SK-N-SH (cell line): ENCODE measurements at regions not wholly inside any gene's neighbourhood (a gene's known extent, or its start where the extent isn't known, plus 50 kb on each side); places are given as distances from the start of the nearest gene placed in this dataset.

Source experiments
- CHD2 ChIP-seq: fragments of 150-350 bp; IDR thresholded peaks from 2 replicates; pipeline ENCODE4 v1.6.1; 2018; ENCODE audit warnings: low read length; ENCODE audit not compliant: partially characterized antibody
- EZH2phosphoT487 ChIP-seq: fragments of 200-600 bp; sonication (generic); IDR thresholded peaks from 2 replicates; pipeline ENCODE4 v1.6.1; 2017; ENCODE audit warnings: low read depth, mixed run types, mild to moderate bottlenecking, antibody characterized with exemption, moderate library complexity, borderline replicate concordance
- MEF2A ChIP-seq: IDR thresholded peaks from 2 replicates; pipeline ENCODE4 v1.4.0; 2012; ENCODE audit warnings: low read depth, borderline replicate concordance
- MXI1 ChIP-seq: IDR thresholded peaks from 2 replicates; pipeline ENCODE4 v1.6.1; 2012; ENCODE audit warnings: mild to moderate bottlenecking, low read depth, low read length, improper control_type of control experiment
- POLR2AphosphoS5 ChIP-seq: IDR thresholded peaks from 2 replicates; pipeline ENCODE4 v1.6.1; 2012; ENCODE audit warnings: low read depth, low read length
- RXRA ChIP-seq: IDR thresholded peaks from 2 replicates; pipeline ENCODE4 v1.4.0; 2012; ENCODE audit warnings: low read depth, mild to moderate bottlenecking, borderline replicate concordance
- YY1 ChIP-seq: IDR thresholded peaks from 2 replicates; pipeline ENCODE4 v1.4.0; 2012; ENCODE audit warnings: low read depth, mild to moderate bottlenecking
- TF ChIP-seq, protein P1 (sequence below): fragments of 200-600 bp; sonication (generic); IDR thresholded peaks from 2 replicates; pipeline ENCODE4 v1.6.1; 2017; ENCODE audit warnings: antibody characterized with exemption, mild to moderate bottlenecking, moderate library complexity
- TF ChIP-seq, protein P2 (sequence below): IDR thresholded peaks from 2 replicates; pipeline ENCODE4; 2012

DNA sequence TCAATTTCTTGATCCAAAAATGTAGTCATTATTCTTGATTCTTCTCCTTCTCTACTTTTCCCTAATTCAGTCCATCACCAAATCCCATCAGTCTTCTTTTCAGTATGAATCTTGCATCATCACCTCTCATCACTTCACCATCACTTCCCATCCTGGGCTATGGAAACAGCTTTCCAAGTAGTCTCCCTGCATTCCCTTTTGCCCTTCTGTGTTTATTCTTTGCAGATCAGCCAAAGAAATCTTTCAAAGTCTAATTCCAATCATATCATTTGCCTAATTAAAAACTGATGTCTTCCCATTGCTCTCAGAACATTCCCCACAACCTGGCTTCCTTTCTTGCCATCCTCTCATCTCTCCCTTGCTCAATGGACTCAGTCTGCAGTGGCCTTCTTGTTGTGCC is 201.7 kb upstream of the ADAMTS3 start:
- no peak for TF ChIP-seq POLR2AphosphoS5
- no peak for TF ChIP-seq EZH2phosphoT487
- TF ChIP-seq, protein P1, sequence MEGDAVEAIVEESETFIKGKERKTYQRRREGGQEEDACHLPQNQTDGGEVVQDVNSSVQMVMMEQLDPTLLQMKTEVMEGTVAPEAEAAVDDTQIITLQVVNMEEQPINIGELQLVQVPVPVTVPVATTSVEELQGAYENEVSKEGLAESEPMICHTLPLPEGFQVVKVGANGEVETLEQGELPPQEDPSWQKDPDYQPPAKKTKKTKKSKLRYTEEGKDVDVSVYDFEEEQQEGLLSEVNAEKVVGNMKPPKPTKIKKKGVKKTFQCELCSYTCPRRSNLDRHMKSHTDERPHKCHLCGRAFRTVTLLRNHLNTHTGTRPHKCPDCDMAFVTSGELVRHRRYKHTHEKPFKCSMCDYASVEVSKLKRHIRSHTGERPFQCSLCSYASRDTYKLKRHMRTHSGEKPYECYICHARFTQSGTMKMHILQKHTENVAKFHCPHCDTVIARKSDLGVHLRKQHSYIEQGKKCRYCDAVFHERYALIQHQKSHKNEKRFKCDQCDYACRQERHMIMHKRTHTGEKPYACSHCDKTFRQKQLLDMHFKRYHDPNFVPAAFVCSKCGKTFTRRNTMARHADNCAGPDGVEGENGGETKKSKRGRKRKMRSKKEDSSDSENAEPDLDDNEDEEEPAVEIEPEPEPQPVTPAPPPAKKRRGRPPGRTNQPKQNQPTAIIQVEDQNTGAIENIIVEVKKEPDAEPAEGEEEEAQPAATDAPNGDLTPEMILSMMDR = no peak
- TF ChIP-seq YY1 = no peak
- no peak for TF ChIP-seq MXI1
- no peak for TF ChIP-seq RXRA
- TF ChIP-seq, protein P2, sequence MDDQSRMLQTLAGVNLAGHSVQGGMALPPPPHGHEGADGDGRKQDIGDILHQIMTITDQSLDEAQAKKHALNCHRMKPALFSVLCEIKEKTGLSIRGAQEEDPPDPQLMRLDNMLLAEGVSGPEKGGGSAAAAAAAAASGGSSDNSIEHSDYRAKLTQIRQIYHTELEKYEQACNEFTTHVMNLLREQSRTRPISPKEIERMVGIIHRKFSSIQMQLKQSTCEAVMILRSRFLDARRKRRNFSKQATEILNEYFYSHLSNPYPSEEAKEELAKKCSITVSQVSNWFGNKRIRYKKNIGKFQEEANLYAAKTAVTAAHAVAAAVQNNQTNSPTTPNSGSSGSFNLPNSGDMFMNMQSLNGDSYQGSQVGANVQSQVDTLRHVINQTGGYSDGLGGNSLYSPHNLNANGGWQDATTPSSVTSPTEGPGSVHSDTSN = no peak
- TF ChIP-seq CHD2 = no peak
- TF ChIP-seq MEF2A = no peak
